Right lobe of liver (tissue), 4 donors: ENCODE measurements at regions not wholly inside any gene's neighbourhood (a gene's known extent, or its start where the extent isn't known, plus 50 kb on each side); places are given as distances from the start of the nearest gene placed in this dataset.

Experiments used
- CTCF ChIP-seq, 4 donors: fragments of 200-600 bp in 3 of 4; fragments of 450-650 bp in 1 of 4; IDR thresholded peaks; one replicate each; pipeline versions ENCODE4 v1.5.1 to v1.8.0; 2016 to 2022; ENCODE audit warnings: antibody characterized with exemption in 4 of 4, mild to moderate bottlenecking in 2 of 4
- POLR2A ChIP-seq: fragments of 450-650 bp; IDR thresholded peaks from one replicate; pipeline ENCODE4 v1.6.1; 2017; ENCODE audit warnings: antibody characterized with exemption, mild to moderate bottlenecking
- donor health status: DM: no; HTN: no; CAD: no.
- donor health status: DM: no; HTN: no; CAD: no.
- donor health status: DM: no; HTN: yes; CAD: no.

GRCh38 chr17:77269696-77270681 is 129.2 kb downstream of the SEC14L1 start:
- TF ChIP-seq POLR2A (no peak), CTCF (IDR thresholded peaks at IDR 0.05) (no peak)
